MCF 10A (cell line): ENCODE measurements at regions not wholly inside any gene's neighbourhood (a gene's known extent, or its start where the extent isn't known, plus 50 kb on each side); places are given as distances from the start of the nearest gene placed in this dataset.

ENCODE experiments used
- BruUV-seq: library from RNA; stranded (reverse); fragments of 400-500 nt; replicated peaks from 2 replicates; lab custom pipeline; 2021; lab: Mats Ljungman, UMichigan
- CTCF ChIA-PET: fragments of 300-600 bp; sonication (Branson Sonifier 250); formaldehyde crosslinking; extraction: SDS; loops from one replicate; lab custom pipeline; 2021; ENCODE audit warnings: antibody characterized with exemption, inconsistent platforms; lab: Yijun Ruan, JAX
- POLR2A ChIA-PET: fragments of 300-600, 350-650 bp; sonication (Branson Sonifier 250); formaldehyde crosslinking; extraction: SDS; loops from one replicate; lab custom pipeline; 2020; ENCODE audit warnings: antibody characterized with exemption, inconsistent platforms; lab: Yijun Ruan, JAX
- DNase-seq: peaks from one replicate; pipeline ENCODE4 v3.0.0-alpha.2; 2018; ENCODE audit not compliant: unreplicated experiment
- H3K27ac Mint-ChIP-seq: one replicate; pipeline ENCODE4 v1.8.0; 2022; ENCODE audit warnings: mild to moderate bottlenecking, low read depth, mixed read lengths; ENCODE audit not compliant: unreplicated experiment
- H3K27me3 Mint-ChIP-seq: one replicate; pipeline ENCODE4 v1.8.0; 2022; ENCODE audit warnings: mixed read lengths; ENCODE audit not compliant: insufficient read depth, unreplicated experiment
- H3K36me3 Mint-ChIP-seq: one replicate; pipeline ENCODE4 v1.8.0; 2022; ENCODE audit warnings: mild to moderate bottlenecking, moderate library complexity, mixed read lengths; ENCODE audit not compliant: insufficient read depth, unreplicated experiment
- H3K4me1 Mint-ChIP-seq: one replicate; pipeline ENCODE4 v1.8.0; 2022; ENCODE audit warnings: mixed read lengths; ENCODE audit not compliant: insufficient read depth, unreplicated experiment
- H3K4me3 Mint-ChIP-seq: one replicate; pipeline ENCODE4 v1.8.0; 2022; ENCODE audit warnings: mild to moderate bottlenecking, moderate library complexity, mixed read lengths; ENCODE audit not compliant: unreplicated experiment
- H3K9me3 Mint-ChIP-seq: one replicate; pipeline ENCODE4 v1.8.0; 2022; ENCODE audit warnings: mixed read lengths; ENCODE audit not compliant: unreplicated experiment
- intact Hi-C: fragments of 100-400 bp; cut with micrococcal nuclease; formaldehyde crosslinking; loops from 2 replicates; pipeline ENCODE4 v1.14.1; 2022
- TF ChIP-seq, protein P1 (sequence below): fragments of 200-600 bp; IDR thresholded peaks from one replicate; pipeline ENCODE4 v1.8.0; 2022; ENCODE audit warnings: antibody characterized with exemption, mild to moderate bottlenecking; ENCODE audit not compliant: unreplicated experiment

GRCh38 chr13:76790980-76791819 lies 95.0 kb downstream of the KCTD12 start:
- TF ChIP-seq, protein P1, sequence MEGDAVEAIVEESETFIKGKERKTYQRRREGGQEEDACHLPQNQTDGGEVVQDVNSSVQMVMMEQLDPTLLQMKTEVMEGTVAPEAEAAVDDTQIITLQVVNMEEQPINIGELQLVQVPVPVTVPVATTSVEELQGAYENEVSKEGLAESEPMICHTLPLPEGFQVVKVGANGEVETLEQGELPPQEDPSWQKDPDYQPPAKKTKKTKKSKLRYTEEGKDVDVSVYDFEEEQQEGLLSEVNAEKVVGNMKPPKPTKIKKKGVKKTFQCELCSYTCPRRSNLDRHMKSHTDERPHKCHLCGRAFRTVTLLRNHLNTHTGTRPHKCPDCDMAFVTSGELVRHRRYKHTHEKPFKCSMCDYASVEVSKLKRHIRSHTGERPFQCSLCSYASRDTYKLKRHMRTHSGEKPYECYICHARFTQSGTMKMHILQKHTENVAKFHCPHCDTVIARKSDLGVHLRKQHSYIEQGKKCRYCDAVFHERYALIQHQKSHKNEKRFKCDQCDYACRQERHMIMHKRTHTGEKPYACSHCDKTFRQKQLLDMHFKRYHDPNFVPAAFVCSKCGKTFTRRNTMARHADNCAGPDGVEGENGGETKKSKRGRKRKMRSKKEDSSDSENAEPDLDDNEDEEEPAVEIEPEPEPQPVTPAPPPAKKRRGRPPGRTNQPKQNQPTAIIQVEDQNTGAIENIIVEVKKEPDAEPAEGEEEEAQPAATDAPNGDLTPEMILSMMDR, result no peak
- intact Hi-C loops, result no loop called here
- H3K9me3 Mint-ChIP-seq, result no peaks in the 10 kb centered on the region
- no peaks in the 10 kb centered on the region for H3K36me3 Mint-ChIP-seq
- no peaks in the 10 kb centered on the region for H3K4me1 Mint-ChIP-seq
- BruUV-seq, result no TSS peak
- no peak for DNase-seq
- no peak overlapping the region for H3K27ac Mint-ChIP-seq
- CTCF ChIA-PET, result no interaction called here
- H3K4me3 Mint-ChIP-seq, result no peak overlapping the region
- H3K27me3 Mint-ChIP-seq, result no peaks in the 10 kb centered on the region
- POLR2A ChIA-PET, result no interaction called here

DNA sequence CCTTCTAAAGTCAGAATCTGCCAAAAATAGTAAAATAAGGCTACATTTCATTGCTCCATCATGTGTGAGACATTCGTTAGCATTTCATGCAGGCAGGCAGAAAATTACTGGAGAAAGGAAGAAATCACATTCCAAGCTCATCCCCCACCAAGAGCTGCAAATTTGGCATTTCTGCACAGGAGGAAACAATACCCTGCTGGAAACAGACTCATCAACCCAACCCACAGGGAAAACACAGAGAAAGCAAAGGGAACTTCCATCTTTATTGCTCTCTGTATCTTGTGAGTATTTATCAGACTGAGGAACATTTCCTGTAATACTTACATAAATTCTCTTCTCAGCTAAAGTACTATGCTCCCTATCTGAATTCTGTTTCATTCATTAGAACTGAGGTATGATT lies 95.7 kb downstream of the KCTD12 start:
- Mint-ChIP-seq H3K36me3 (no peaks in the 10 kb centered on the region), H3K27me3 (no peaks in the 10 kb centered on the region), H3K4me3 (no peak overlapping the region), H3K9me3 (no peaks in the 10 kb centered on the region), H3K4me1 (no peaks in the 10 kb centered on the region), H3K27ac (no peak overlapping the region)
- POLR2A ChIA-PET, result no interaction called here
- TF ChIP-seq, protein P1, result no peak
- DNase-seq, result no peak
- no TSS peak for BruUV-seq
- CTCF ChIA-PET, result no interaction called here
- intact Hi-C loops, result no loop called here

GRCh38 chr13:76783798-76784197 lies 102.4 kb downstream of the KCTD12 start:
- TF ChIP-seq, protein P1, result no peak
- ChIA-PET POLR2A (no interaction called here), CTCF (interaction anchor here (0.7 to 0.9 kb wide), 2 partner anchors 101 to 134 kb away, joined by 4 read pairs; no protein-coding TSS in a partner anchor)
- DNase-seq, result peak; percentile 64
- Mint-ChIP-seq H3K4me3 (no peak overlapping the region), H3K9me3 (no peaks in the 10 kb centered on the region), H3K4me1 (no peaks in the 10 kb centered on the region), H3K27me3 (no peaks in the 10 kb centered on the region), H3K36me3 (no peaks in the 10 kb centered on the region), H3K27ac (no peak overlapping the region)
- BruUV-seq, result no TSS peak
- intact Hi-C loops, result no loop called here

- Mint-ChIP-seq H3K9me3 (no peaks in the 10 kb centered on the region), H3K27me3 (no peaks in the 10 kb centered on the region), H3K4me3 (no peak overlapping the region), H3K36me3 (no peaks in the 10 kb centered on the region), H3K27ac (no peak overlapping the region), H3K4me1 (no peaks in the 10 kb centered on the region)
- DNase-seq, result no peak
- intact Hi-C loops, result no loop called here
- ChIA-PET CTCF (no interaction called here), POLR2A (no interaction called here)
- TF ChIP-seq, protein P1, result no peak
- no TSS peak for BruUV-seq
Observed at GRCh38 chr13:76778853-76779252, 107.4 kb downstream of the KCTD12 start.
